HTR-8/SVneo (cell line): ENCODE measurements at regions not wholly inside any gene's neighbourhood (a gene's known extent, or its start where the extent isn't known, plus 50 kb on each side); places are given as distances from the start of the nearest gene placed in this dataset.
"Not testable (repeated sequence)": the region's sequence is repeated elsewhere in the genome, so short reads cannot be mapped to it uniquely, and the experiment has no call there.

Source experiments
- DNase-seq: peaks from one replicate; pipeline ENCODE4 v3.0.0; 2011; ENCODE audit warnings: low spot score, mixed read lengths; ENCODE audit not compliant: insufficient read length
- FAIRE-seq: peaks from 2 replicates; lab custom pipeline; 2011; peaks lifted over from hg19 to GRCh38; lab: Jason Lieb, UNC

DNA sequence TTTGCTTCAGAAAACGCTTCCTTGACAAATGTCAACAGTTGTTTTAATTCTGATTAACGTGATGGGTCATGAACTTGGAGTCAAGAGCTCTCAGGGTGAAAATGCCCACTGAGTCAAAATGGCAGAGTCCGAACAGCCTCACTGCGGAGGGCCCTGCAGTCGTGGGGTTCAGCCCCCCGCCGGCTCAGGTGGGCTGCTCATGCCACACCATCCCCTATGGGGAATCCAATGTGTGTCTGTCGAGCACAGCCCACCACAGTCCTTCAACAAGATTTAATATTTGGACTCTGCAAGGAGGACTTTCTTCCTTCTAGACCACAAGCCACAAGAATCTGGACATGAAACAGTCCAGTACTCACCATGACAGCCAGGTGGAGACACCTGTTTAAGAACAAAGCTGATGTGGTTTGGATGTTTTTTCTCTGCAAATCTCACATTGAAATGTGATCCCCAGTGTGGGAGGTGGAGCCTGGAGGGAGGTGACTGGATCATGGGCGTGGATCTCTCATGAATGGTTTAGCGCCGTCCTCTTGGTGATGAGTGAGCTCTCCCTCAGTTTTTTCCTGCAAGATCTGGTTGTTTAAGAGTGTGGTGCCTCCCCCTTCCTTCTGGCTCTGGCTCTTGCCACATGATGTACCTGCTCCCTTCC lies 201.0 kb downstream of the NDUFA10 start:
- no peak for FAIRE-seq
- DNase-seq = no peak

DNA sequence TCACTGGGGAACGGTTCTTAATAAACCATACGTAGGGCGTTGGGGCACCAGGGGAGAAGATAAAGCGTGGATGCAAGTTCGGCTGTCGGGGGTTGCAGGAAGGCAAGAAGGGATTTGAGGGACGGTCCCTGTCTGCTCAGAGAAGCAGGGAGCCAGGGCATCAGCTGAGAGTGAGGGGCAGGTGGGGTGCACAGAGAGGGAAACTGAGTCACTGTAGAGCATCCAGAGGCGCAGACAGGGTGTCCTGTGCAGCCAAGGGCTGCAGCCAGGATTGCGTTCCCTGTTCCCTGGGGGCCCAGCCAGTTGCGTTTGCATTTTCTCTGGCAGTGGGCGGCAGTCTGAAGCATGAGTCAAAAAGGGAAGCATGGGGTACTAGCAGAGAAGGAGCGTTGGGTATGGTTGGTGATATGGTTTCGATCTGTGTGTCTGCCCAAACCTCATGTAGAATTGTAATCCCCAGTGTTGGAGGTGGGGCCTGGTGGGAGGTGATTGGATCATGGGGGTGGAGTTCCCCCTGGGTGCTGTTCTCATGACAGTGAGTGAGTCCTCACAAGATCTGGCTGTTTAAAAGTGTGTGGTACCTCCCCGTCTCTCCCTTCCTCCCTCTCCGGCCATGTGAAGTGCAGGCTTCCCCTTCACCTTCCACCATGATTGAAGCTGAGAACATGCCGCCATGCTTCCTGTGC lies 202.9 kb downstream of the NDUFA10 start:
- no peak for FAIRE-seq

DNA sequence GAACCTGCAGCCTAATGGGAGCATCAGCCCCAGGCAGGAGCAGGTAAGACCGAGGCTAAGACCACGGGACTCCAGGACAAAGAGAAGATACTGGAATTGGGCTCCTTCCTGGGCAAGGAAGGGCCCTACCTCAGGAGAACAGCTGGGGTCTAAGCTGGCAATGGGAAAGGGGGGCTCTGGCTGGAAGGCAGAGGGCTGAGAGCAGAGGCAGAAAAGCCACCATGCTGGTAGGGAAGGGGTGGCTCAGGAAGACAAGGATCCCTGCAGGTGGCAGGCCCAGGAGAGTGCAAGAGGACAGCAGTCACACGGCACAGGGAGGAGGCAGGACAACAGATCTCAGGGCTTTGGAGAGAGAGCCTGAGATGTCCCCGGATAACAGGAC lies 203.5 kb downstream of the NDUFA10 start:
- no peak for DNase-seq
- no peak for FAIRE-seq

More for the DNA sequence above, 202.9 kb downstream of the NDUFA10 start:
- no peak for DNase-seq

DNA sequence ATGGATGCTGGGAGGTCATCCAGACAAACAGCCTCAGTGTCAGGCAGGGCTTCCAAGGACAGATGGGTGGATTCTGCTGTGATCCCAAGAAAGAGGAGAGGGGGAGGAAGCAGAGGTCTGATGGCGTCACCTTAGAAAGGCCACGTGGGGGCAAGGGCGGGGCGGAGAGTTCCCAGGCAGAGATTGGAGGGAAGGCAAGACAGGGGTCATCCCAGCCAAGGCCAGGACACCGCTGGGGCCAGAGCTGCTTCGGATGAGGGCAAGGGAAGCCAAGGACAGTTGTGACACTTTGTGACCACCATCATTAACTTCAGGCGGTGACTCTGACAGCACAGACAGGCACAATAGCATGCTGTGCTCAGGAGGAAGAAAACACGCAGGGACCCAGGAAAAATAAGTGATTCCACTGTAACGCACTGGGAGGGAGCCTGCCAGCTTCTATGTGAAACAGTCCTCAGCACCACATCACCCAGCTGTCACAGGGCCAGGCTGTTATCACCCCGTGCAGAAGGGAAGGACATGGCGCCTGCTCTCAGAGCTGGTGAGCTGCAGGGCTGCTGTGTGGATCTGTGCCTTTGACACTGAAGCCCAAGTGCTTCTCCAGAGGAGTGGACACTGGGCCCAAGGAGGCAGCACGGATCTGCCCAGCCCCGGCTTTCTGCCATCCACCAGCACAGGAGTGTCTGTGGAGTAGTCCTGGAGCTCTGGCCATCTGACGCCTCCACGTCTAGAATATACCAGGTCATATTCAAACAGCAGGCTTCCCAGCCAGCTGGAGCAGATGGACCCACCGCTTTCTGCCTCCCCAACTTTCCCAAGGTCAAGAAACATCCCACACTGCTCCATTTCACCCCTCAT lies 204.1 kb downstream of the NDUFA10 start:
- FAIRE-seq = no peak

DNA sequence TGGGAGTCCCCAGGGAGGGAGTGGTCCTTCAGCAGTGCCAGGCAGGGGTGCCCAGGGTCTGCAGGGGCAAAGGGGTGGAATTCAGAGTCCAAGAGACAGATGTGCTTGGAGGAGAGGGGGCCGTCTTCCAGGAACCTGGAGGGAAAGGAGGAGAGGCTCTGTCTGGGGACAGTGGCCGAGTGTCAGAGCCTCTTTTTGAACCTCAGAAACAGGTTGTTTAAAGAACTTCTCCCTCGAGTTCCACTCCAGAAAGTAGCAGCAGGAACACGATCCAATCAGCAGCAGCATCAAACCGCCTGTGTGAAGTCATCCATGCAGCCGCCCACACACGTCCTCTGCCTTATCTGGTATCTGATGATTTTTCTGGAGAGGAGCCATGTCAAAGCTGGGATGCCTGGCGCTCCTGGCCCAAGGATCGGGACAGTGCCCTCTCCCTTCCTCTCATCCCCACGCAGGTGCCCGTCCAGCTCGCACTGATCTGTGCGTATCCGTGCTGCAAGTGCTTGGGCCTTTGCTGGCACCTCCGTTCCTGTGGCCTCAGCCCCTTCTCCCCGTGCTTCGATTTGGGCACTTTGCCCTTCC lies 205.1 kb downstream of the NDUFA10 start:
- FAIRE-seq (no peak), DNase-seq (no peak)

More for the DNA sequence above, 204.1 kb downstream of the NDUFA10 start:
- no peak for DNase-seq

DNA sequence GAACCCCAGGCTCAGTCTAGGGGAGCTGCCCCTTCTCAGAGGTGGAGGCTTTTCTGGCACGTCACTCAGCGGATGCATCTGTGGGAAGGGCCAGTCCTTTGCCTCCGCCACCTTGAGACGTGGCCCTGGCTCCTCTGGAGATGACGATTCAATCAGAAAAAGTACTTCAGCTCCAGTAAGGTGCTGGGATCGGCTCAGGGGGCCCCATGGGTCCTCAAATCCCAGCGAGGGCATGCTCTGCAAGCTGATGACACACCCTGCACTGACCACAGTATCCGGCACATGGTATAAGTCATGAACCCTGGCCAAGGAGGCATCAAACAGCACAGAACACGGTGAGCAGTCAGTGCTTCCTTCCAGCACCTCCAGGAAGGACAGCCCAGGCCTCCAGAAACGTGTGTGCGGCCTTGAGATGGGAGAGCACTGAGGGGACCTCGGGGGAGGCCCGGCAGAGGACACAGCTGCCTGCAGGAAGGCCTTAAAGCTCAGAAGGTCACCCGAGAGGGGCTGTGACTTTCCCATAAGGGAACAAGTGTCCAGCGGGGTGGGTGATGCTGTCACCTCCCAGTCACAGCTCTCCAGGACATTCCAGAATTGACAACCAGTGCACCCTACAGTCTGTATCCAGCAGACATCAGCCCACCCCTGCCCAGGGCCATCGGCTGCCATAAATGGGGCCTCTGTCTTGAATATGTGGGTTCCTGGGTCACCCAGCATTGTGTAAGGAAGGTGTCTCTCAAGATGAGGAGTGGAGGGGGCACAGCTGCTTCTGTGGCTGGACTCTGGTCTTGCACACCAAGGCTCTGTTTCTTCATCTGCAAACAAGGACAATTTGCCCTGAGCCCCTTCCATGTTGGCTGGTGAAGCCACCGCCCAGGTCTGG lies 205.8 kb downstream of the NDUFA10 start:
- DNase-seq (no peak), FAIRE-seq (no peak)

DNA sequence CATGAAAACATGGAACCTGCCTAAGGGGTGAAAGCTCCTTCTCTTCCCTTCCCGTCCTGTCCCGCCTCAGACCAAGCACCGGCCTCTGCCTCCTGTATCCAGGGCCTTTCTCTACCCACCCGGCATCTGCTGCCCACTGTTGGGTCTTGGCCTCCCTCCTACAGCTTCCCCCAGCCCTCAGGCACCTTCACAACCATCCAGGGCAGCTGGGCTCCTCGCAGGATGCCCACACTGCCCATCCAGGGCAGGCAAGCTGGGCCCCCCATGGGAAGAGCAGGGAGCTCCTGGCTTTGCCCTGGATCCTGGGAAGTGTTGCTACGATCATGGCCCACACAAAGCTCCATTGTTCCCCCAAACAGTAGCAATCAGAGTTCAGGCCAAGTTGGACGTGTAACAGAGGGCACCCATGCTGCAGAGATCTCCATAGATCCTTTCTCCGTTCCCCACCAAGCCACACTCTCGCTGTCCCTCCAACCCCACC lies 206.6 kb downstream of the NDUFA10 start:
- DNase-seq = no peak

DNA sequence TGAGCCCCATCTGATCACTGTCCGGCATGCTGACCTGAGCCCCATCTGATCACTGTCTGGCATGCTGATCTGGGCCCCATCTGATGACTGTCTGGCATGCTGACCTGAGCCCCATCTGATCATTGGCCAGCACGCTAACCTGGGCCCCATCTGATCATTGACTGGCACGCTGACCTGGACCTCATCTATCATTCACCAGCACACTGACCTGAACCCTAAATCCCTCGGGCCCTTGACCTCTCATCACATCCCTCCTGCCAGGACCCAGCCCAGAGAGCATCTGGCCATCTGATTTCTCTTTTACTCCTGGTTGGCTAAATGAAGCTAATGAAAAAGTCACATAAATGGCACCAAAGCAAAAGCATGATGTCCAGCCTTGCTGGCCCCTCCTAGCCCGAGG lies 207.1 kb downstream of the NDUFA10 start:
- no peak for DNase-seq
- FAIRE-seq = no peak

More for the DNA sequence above, 206.6 kb downstream of the NDUFA10 start:
- no peak for FAIRE-seq

DNA sequence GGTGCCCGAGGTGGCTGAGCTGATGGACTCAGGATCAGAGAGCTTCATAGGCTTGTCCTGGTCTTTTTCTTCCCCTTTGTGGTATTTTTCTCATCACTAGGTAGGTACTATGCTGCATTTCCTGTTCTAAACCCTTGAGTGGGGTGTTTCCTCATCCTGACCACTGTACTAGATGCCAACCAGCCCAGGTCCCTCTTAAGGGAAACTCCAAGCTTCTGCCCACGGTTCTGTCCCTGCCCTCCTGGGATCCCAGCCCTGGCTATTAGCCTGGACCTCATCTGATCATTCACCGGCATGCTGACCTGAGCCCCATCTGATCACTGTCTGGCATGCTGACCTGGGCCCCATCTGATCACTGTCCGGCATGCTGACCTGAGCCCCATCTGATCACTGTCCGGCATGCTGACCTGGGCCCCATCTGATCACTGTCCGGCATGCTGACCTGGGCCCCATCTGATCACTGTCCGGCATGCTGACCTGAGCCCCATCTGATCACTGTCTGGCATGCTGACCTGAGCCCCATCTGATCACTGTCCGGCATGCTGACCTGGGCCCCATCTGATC lies 207.6 kb downstream of the NDUFA10 start:
- not testable (repeated sequence) for FAIRE-seq, DNase-seq

DNA sequence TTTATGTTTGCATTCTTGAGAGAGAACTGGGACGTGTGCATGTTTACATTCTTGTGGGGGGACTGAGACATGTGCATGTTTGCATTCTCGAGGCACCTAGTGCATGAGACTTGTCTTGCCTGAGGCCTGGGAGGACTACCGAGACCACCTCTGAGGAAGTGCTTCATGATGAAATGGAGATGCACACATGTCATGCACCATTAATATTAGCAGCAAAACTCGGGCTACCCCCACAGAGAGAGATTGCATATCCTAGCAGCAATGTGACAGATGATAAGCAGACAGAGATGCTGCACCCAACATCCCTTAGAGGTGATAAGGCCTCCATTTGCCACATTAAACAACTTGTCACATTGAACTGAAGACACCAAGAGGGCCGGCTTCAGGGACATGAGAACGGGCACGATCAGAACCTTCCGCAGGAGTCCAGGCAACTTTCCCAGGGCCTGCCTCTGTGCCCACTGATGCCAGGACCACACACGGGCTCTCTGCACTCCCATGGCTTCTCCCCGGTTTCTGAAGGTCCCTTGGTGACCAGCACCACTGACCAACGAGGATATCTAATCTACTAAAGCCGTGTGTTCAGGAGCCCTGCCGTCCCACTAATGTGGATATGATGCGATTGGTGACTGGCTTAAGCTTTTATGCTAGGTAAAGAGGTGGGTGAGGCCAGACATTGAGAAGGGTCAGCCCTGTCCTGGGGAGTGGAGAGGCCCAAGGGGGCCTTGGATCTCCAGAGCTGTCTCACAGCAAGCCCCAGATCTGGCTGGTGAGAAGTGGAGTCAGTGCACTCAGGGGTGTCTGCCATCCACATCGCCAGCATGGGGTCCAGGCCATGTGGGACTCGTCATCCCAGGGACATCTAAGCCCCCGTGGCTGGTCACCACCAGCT lies 208.3 kb downstream of the NDUFA10 start:
- DNase-seq (no peak), FAIRE-seq (no peak)

DNA sequence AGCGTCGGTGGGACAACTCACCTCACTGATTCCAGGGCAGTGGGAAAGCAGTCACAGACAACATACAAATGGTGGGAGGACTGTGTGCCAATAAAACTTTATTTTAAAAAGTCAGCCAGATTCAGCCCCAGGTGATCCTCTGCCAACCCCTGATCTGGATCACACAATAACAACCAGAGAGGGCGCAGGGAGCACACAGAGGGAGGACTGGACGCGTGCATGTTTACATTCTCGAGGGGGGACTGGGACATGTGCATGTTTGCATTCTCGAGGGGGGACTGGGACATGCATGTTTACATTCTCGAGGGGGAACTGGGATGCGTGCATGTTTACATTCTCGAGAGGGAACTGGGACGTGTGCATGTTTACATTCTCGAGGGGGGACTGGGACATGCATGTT lies 209.5 kb downstream of the NDUFA10 start:
- no peak for DNase-seq

DNA sequence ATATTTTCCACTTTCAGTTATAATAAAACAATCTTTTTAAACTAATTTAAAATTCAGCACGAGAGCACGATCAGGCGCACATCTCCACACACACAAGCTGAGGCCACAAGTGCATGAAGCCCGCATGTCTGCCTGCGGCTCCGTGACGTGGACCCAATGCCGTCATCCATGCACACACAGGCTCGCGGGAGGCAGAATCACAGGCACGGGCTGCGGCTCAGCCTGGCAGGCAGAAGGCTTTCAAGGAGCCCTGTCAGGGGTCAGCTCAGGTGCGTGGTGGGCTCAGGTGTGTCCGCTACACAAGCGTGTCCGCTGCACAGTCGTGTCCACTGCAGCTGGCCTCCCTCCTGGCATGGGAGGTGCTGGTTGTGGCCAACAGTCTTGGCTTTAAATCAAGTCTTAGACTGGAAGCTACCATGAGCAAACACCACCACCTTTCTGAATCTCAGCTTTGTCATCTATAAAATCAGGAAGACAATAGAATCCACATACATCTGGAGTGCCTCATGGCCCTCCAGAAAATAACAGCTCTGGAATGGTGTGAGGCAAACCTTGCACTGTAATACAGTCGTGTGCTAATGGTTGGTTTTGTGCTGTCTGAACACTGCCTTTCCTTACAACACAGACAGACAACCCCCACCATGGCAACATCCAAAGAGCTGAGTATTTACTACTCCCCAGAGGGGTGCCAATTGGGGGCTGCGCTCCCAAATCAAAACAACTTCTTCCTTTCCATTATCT lies 210.1 kb downstream of the NDUFA10 start:
- no peak for FAIRE-seq
- DNase-seq = no peak

More for the DNA sequence above, 209.5 kb downstream of the NDUFA10 start:
- no peak for FAIRE-seq

DNA sequence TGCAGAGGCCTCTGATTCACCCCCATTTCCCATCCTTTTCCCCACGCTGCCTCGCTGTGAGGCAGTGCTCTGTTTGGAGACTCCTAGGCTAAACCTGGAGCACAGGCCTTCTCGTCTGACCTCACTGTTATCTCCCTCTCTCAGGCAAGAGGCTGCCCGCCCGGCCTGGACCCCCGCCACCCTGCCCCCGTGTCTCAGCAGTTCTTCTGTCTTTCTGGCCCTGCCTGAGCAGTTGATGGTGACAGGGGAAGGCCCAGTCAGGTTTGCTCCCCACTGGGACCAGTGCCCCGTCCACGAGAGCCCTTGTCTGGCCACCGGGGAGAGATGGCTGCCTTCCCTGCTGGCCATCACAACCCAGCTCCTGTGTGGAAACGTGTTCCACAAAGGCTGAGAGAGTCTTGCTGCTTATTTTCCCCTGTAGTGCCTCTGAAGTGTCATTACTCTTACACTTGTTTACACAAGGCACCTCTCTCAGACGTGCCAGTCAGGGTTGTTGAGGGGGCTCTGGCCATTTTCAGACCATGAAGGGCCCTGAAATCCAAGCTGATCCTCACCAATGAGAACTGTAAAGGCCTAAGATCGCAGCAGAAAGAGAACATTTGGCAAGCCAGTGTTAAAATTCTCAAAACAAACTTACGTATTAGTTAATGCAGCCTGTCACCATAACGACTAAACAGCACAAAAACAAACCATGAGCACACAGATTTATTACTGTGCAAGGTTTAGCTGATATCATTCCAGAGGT lies 210.9 kb downstream of the NDUFA10 start:
- FAIRE-seq (no peak), DNase-seq (no peak)

DNA sequence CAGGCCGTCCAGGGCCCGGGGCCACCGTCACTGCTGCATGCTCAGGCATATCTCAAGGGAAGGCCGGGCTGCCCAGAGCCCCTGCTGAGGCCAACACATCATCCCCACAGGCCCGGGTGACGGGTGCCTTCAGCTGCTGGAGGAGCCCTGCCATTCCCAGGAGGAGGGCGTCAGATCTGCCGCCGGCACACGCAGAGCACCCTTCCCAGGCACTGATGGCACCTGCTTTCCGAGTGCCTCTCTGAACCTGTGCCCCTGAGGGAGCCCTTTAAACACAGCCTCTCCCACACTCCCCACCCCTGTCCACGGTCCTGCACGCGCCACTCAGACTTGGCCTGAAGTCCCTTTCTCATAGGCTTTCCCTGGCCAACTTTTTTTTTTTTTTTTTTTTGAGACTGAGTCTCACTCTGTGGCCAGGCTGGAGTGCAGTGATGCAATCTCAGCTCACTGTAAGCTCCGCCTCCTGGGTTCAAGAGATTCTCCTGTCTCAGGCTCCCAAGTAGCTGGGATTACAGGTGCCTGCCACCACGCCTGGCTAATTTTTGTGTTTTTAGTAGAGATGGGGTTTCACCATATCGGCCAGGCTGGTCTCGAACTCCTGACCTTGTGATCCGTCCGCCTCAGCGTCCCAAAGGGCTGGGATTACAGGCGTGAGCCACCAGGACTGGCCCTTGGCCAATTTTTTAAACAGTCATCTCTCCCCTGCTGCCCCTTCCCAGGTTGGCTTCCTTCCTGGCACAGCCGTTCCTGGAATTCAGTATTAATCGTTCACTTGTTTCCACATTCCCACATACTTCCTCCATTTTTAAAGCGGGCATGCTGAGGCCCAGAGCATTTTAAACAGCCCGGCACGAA lies 211.7 kb downstream of the NDUFA10 start:
- DNase-seq (no peak), FAIRE-seq (no peak)

DNA sequence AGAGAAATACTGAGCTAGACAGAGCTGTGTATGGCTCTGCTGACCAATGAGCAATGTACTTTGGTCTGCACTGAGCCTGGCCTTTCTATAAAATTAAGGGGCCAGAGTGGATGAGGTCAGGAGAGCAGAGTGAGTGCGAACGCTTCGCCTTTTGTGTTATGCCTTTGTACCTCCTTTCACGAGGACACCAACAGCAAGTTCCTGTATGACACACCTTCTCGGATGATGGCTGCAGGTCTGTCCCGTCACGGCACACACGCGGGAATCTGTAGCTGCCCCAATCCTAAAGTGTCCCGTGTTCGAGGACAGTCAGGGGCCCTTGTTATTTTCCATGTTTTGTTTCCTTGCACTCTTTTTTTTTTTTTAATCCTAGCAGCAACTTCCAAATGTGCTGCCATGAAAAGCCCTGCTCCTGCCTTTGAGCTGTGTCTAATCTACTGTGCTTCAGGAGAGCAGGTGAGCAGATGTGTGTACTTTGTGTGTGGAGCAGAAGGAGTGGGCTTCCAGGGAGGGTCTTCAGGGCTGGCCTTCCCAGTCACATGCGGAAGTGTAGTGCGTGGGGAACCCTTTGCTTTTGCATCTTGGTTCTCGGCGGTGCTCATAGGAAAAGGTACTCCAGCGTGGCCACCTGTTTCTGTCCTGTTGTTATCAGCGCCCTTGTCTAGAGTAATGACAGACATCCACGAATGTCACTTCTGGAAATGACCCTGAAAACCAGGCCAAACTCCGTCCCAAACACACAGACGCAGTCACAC lies 213.2 kb downstream of the NDUFA10 start:
- DNase-seq (no peak), FAIRE-seq (no peak)
